SK-N-SH treated with all-trans-retinoic acid at 6 μM for 48 hours (cell line): ENCODE measurements at regions not wholly inside any gene's neighbourhood (a gene's known extent, or its start where the extent isn't known, plus 50 kb on each side); places are given as distances from the start of the nearest gene placed in this dataset.

Experiments used
- ATAC-seq: fragments of 200-7000 bp; cut with Tn5 transposase; 3 replicates; pipeline ENCODE4 v1.9.1; 2020; ENCODE audit warnings: mild to moderate bottlenecking, moderate library complexity
- ARNTL ChIP-seq: fragments of 450-650 bp; formaldehyde crosslinking; IDR thresholded peaks from 2 replicates; pipeline ENCODE4 v1.5.0; 2020; ENCODE audit warnings: low read depth, mild to moderate bottlenecking, moderate library complexity, borderline replicate concordance
- BACH2 ChIP-seq: fragments of 250-450 bp; sonication (Bioruptor Pico); IDR thresholded peaks from 2 replicates; pipeline ENCODE4 v1.9.0; 2021; ENCODE audit warnings: mild to moderate bottlenecking, borderline replicate concordance
- CREB5 ChIP-seq: fragments of 250-450 bp; sonication (Bioruptor Pico); IDR thresholded peaks from 2 replicates; pipeline ENCODE4 v1.5.1; 2020; ENCODE audit warnings: low read depth, mild to moderate bottlenecking, moderate library complexity
- CSDC2 ChIP-seq: fragments of 250-450 bp; sonication (Bioruptor Pico); IDR thresholded peaks from 2 replicates; pipeline ENCODE4 v1.5.0; 2020; ENCODE audit warnings: mild to moderate bottlenecking, moderate library complexity
- ESRRG ChIP-seq: fragments of 250-450 bp; sonication (Bioruptor Pico); IDR thresholded peaks from 2 replicates; pipeline ENCODE4 v1.6.1; 2021; ENCODE audit warnings: mild to moderate bottlenecking
- GLIS3 ChIP-seq: fragments of 250-450 bp; sonication (Bioruptor Pico); IDR thresholded peaks from 2 replicates; pipeline ENCODE4 v1.5.0; 2020; ENCODE audit warnings: mild to moderate bottlenecking, moderate library complexity
- ISL1 ChIP-seq: fragments of 250-450 bp; sonication (Bioruptor Pico); IDR thresholded peaks from 2 replicates; pipeline ENCODE4 v2.1.2; 2022; ENCODE audit warnings: mild to moderate bottlenecking, moderate library complexity
- PATZ1 ChIP-seq: fragments of 250-450 bp; sonication (Bioruptor Pico); IDR thresholded peaks from 2 replicates; pipeline ENCODE4 v1.8.0; 2020; ENCODE audit warnings: mild to moderate bottlenecking, moderate library complexity, borderline replicate concordance
- POU6F1 ChIP-seq: fragments of 250-450 bp; sonication (Bioruptor Pico); IDR thresholded peaks from 2 replicates; pipeline ENCODE4 v1.8.0; 2021; ENCODE audit warnings: low read depth, mild to moderate bottlenecking, moderate library complexity, borderline replicate concordance
- PPARA ChIP-seq: fragments of 250-450 bp; sonication (Bioruptor Pico); IDR thresholded peaks from 2 replicates; pipeline ENCODE4 v1.5.0; 2020; ENCODE audit warnings: mild to moderate bottlenecking, borderline replicate concordance
- RARB ChIP-seq: fragments of 250-450 bp; sonication (Bioruptor Pico); IDR thresholded peaks from 2 replicates; pipeline ENCODE4 v1.8.0; 2021; ENCODE audit warnings: mild to moderate bottlenecking, moderate library complexity
- SNAI2 ChIP-seq: fragments of 250-450 bp; sonication (Bioruptor Pico); IDR thresholded peaks from 2 replicates; pipeline ENCODE4 v1.5.0; 2020; ENCODE audit warnings: mild to moderate bottlenecking, moderate library complexity
- TCF4 ChIP-seq: fragments of 250-450 bp; sonication (Bioruptor Pico); IDR thresholded peaks from 2 replicates; pipeline ENCODE4 v1.8.0; 2021; ENCODE audit warnings: mild to moderate bottlenecking, moderate library complexity, borderline replicate concordance
- TSHZ2 ChIP-seq: fragments of 250-450 bp; sonication (Bioruptor Pico); IDR thresholded peaks from 2 replicates; pipeline ENCODE4 v1.5.0; 2020; ENCODE audit warnings: mild to moderate bottlenecking, moderate library complexity
- ZFP3 ChIP-seq: fragments of 250-450 bp; sonication (Bioruptor Pico); IDR thresholded peaks from 2 replicates; pipeline ENCODE4 v1.5.0; 2020; ENCODE audit warnings: mild to moderate bottlenecking, moderate library complexity
- ZFP30 ChIP-seq: fragments of 450-650 bp; formaldehyde crosslinking; IDR thresholded peaks from 2 replicates; pipeline ENCODE4 v1.5.0; 2022; ENCODE audit warnings: mild to moderate bottlenecking, moderate library complexity
- ZNF565 ChIP-seq: fragments of 450-650 bp; formaldehyde crosslinking; conservative IDR thresholded peaks from 2 replicates; pipeline ENCODE4 v1.5.0; 2020; ENCODE audit warnings: low read depth, mild to moderate bottlenecking, moderate library complexity
- ZNF70 ChIP-seq: fragments of 450-650 bp; formaldehyde crosslinking; IDR thresholded peaks from 2 replicates; pipeline ENCODE4 v1.5.0; 2020; ENCODE audit warnings: mild to moderate bottlenecking, moderate library complexity
- ZNF8 ChIP-seq: fragments of 450-650 bp; formaldehyde crosslinking; IDR thresholded peaks from 2 replicates; pipeline ENCODE4 v1.5.0; 2020; ENCODE audit warnings: mild to moderate bottlenecking, moderate library complexity
- TF ChIP-seq, protein P1 (sequence below): fragments of 250-450 bp; sonication (Bioruptor Pico); IDR thresholded peaks from 2 replicates; pipeline ENCODE4 v1.5.1; 2021; ENCODE audit warnings: mild to moderate bottlenecking, moderate library complexity

DNA sequence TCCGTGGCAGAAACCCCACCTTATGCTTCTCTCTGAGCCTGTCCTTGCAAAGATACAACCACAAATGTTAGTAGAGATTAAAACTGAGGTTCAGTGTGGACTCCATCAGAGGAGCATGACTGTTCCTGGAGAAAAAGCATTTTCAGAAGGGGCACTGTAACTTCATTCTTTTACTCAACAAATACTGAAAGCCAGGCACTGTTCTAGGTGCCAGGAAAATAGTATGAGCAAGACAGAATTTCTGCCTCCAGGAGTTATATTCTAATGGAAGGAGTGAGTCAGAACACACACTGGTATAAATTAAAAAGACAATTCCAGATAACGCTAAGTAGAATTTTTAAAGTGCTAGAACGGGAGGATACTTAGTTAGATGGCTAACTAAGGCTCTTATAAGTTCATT, 251.4 kb upstream of the GAS1 start:
- ATAC-seq, result no peak
- TF ChIP-seq CREB5 (CRISPR knock-in tag) (no peak), ESRRG (CRISPR knock-in tag) (no peak), ZNF565 (CRISPR knock-in tag) (no peak), TSHZ2 (CRISPR knock-in tag) (no peak), GLIS3 (no peak), PPARA (CRISPR knock-in tag) (no peak), RARB (CRISPR knock-in tag) (no peak), PATZ1 (CRISPR knock-in tag) (no peak), ZFP30 (CRISPR knock-in tag) (no peak), SNAI2 (CRISPR knock-in tag) (no peak), POU6F1 (no peak), ISL1 (no peak), ZNF70 (no peak), ZNF8 (CRISPR knock-in tag) (no peak), CSDC2 (CRISPR knock-in tag) (no peak), ZFP3 (CRISPR knock-in tag) (no peak), TCF4 (CRISPR knock-in tag) (no peak), ARNTL (CRISPR knock-in tag) (no peak)
- TF ChIP-seq, protein P1, sequence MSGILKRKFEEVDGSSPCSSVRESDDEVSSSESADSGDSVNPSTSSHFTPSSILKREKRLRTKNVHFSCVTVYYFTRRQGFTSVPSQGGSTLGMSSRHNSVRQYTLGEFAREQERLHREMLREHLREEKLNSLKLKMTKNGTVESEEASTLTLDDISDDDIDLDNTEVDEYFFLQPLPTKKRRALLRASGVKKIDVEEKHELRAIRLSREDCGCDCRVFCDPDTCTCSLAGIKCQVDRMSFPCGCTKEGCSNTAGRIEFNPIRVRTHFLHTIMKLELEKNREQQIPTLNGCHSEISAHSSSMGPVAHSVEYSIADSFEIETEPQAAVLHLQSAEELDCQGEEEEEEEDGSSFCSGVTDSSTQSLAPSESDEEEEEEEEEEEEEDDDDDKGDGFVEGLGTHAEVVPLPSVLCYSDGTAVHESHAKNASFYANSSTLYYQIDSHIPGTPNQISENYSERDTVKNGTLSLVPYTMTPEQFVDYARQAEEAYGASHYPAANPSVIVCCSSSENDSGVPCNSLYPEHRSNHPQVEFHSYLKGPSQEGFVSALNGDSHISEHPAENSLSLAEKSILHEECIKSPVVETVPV (CRISPR knock-in tag), result no peak

- ATAC-seq, result no peak
Observed at GRCh38 chr9:87199278-87199677, 252.0 kb upstream of the GAS1 start.

More at GRCh38 chr9:87199278-87199677, 252.0 kb upstream of the GAS1 start:
- TF ChIP-seq ZNF70 (no peak), ISL1 (no peak), ESRRG (CRISPR knock-in tag) (no peak), BACH2 (CRISPR knock-in tag) (no peak), SNAI2 (CRISPR knock-in tag) (no peak), TCF4 (CRISPR knock-in tag) (no peak), TSHZ2 (CRISPR knock-in tag) (no peak)
- TF ChIP-seq, all 23 proteins: peak for 0
